ENCODE measurements at regions not wholly inside any gene's neighbourhood (a gene's known extent, or its start where the extent isn't known, plus 50 kb on each side); places are given as distances from the start of the nearest gene placed in this dataset.
A peak's percentile ranks its signal among the peaks of the same experiment; 100 is the strongest.

DNA sequence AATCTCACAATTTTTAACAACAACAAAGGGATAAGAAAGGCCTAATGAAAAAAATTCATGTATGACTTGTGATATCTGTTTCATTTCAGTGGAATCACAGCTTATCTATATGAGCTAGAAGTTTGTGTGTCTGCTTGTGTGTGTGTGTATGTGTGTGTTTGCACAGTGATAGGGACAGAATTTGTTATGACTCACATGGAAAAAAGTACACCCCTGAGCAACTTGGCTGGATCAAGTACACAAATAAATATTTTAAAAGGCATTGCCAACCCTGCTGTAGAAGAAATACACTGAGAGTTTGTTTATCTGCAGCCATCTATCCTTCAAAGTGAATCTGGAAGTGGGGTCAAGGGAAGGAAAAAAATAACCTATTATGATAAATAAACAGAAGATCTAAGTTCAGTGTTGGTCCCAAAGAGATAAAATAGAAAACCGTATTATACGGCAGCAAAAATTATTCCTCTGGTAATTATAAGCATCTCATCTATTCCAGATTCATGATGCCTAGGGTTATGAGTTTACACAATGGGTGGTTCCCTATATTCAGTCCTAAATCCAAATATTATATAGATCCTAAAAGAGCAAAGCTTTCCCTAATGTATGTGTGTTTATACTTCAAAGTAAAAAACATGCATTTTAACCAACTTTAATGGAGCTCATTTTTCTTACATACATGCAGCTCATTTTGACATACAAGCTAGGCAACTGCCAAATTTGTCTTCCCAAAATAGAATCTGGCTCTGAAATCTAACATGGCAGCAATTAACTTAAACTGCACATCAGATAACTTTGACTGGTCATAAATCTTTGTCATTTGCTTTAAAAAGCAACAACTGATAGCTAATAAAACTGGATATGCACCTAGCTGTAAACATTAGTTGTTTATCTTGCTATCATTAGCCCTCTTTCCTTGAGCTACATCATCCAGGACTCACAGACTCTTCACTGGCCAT is 420.6 kb downstream of the IRS1 start:
- no peak for DNase-seq (ENCODE audit: low read depth)
- TF ChIP-seq, protein P1, sequence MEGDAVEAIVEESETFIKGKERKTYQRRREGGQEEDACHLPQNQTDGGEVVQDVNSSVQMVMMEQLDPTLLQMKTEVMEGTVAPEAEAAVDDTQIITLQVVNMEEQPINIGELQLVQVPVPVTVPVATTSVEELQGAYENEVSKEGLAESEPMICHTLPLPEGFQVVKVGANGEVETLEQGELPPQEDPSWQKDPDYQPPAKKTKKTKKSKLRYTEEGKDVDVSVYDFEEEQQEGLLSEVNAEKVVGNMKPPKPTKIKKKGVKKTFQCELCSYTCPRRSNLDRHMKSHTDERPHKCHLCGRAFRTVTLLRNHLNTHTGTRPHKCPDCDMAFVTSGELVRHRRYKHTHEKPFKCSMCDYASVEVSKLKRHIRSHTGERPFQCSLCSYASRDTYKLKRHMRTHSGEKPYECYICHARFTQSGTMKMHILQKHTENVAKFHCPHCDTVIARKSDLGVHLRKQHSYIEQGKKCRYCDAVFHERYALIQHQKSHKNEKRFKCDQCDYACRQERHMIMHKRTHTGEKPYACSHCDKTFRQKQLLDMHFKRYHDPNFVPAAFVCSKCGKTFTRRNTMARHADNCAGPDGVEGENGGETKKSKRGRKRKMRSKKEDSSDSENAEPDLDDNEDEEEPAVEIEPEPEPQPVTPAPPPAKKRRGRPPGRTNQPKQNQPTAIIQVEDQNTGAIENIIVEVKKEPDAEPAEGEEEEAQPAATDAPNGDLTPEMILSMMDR (IDR thresholded peaks at IDR 0.05; ENCODE audit: insufficient read depth, low read length, poor library complexity, severe bottlenecking): no peak
- H3K36me3 ChIP-seq (ENCODE audit: control insufficient read depth, insufficient read depth, low read length): no peaks in the 10 kb centered on the region
- H3K27me3 ChIP-seq (ENCODE audit: control insufficient read depth, insufficient read depth, low read length): no peaks in the 10 kb centered on the region
- H3K4me3 ChIP-seq (ENCODE audit: low read depth, low read length): no peak overlapping the region

DNA sequence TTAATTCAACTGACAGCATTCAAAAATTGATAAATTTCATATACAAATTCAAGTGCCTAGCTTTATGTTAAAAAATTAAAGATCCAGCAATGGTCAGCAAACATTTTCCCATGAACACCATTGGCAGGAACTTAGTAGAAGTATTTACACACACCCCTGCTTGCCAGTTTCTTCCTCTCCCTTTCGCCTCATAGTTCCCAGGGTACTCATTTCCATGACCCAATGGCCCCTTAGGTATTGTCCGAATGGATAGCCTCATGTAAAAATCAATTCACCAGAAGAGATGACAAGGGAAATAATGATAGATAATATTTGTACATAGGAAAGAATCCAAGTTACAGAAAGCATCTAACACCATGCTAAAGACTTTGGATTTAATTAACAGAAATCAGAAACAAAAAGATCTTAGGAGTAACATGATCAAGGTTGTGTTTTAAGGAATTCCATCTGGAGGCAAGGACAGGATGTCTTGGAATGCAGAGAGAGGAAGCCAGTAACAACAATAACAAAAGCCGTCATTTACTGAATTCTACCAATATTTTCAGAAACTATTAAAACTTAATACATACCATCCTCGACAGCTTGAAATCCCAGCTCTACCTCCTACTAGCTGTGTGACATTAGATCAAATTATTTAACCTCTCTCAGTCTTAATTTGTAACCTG is 423.0 kb downstream of the IRS1 start:
- no peaks in the 10 kb centered on the region for H3K36me3 ChIP-seq (ENCODE audit: control insufficient read depth, insufficient read depth, low read length)
- DNase-seq (ENCODE audit: low read depth): no peak
- TF ChIP-seq, protein P1 (IDR thresholded peaks at IDR 0.05; ENCODE audit: insufficient read depth, low read length, poor library complexity, severe bottlenecking): no peak
- no peak overlapping the region for H3K4me3 ChIP-seq (ENCODE audit: low read depth, low read length)
- no peaks in the 10 kb centered on the region for H3K27me3 ChIP-seq (ENCODE audit: control insufficient read depth, insufficient read depth, low read length)

DNA sequence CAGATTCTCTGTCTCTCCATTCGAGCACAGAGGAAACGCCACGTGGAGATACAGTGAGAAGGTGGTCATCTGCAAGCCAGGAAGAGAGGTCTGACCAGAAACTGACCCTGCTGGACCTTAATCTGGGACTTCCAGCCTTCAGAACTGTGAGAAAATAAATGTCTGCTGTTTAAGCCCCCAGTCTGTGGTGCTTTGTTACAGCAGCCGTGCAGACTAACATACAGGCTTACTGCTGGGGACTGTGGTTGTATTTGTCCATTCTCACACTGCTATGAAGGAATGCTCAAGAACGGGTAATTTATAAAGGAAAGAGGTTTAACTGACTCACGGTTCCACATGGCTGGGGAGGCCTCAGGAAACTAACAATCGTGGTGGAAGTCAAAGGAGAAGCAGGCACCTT is 432.7 kb downstream of the IRS1 start:
- Histone ChIP-seq H3K36me3 (ENCODE audit: control insufficient read depth, insufficient read depth, low read length) (no peaks in the 10 kb centered on the region), H3K27me3 (ENCODE audit: control insufficient read depth, insufficient read depth, low read length) (no peaks in the 10 kb centered on the region), H3K4me3 (ENCODE audit: low read depth, low read length) (no peak overlapping the region)
- TF ChIP-seq, protein P1 (IDR thresholded peaks at IDR 0.05; ENCODE audit: insufficient read depth, low read length, poor library complexity, severe bottlenecking): no peak
- peak; percentile 10 for DNase-seq (ENCODE audit: low read depth)

DNA sequence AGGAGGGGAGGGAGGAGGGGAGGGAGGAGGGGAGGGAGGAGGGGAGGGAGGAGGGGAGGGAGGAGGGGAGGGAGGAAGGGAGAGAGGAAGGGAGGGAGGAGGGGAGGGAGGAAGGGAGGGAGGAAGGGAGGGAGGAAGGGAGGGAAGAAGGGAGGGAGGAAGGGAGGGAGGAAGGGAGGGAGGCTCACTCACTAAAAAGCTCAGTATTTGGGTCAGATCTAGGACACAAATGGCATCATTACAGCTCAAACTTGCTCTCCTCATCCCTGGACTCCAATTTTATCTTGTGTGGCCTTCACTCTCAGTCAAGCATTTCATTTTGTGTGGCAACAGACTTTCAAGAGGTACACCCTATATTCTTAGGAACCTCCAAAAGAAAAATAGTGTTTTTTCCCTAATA is 435.4 kb downstream of the IRS1 start:
- Histone ChIP-seq H3K27me3 (ENCODE audit: control insufficient read depth, insufficient read depth, low read length) (no peaks in the 10 kb centered on the region), H3K36me3 (ENCODE audit: control insufficient read depth, insufficient read depth, low read length) (no peaks in the 10 kb centered on the region), H3K4me3 (ENCODE audit: low read depth, low read length) (no peak overlapping the region)
- TF ChIP-seq, protein P1 (IDR thresholded peaks at IDR 0.05; ENCODE audit: insufficient read depth, low read length, poor library complexity, severe bottlenecking): no peak
- DNase-seq (ENCODE audit: low read depth): no peak

DNA sequence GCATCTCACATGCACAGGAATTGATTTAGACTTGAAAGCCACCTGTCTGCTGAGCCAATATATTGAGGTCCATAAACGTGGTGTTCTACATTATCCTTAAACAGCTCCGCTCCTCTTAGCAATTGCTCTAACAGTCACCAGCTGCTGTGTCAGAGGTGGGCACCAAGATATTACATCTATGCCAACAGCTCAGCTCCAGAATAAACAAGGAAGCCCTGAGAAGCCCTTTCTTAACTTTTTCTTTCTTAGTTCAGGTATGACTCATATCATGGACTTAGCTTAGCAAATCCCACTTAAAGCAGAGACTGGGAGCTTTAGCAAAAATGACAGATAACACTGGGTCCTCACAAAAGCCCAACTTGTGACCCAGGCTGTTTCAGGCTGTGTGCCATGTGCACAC is 436.6 kb downstream of the IRS1 start:
- TF ChIP-seq, protein P1 (IDR thresholded peaks at IDR 0.05; ENCODE audit: insufficient read depth, low read length, poor library complexity, severe bottlenecking): no peak
- peak; percentile 26 for DNase-seq (ENCODE audit: low read depth)
- no peaks in the 10 kb centered on the region for H3K36me3 ChIP-seq (ENCODE audit: control insufficient read depth, insufficient read depth, low read length)
- no peaks in the 10 kb centered on the region for H3K27me3 ChIP-seq (ENCODE audit: control insufficient read depth, insufficient read depth, low read length)
- no peak overlapping the region for H3K4me3 ChIP-seq (ENCODE audit: low read depth, low read length)

All from kidney epithelial cell (primary cell).